ENCODE measurements at regions not wholly inside any gene's neighbourhood (a gene's known extent, or its start where the extent isn't known, plus 50 kb on each side); places are given as distances from the start of the nearest gene placed in this dataset.
"Not testable (repeated sequence)": the region's sequence is repeated elsewhere in the genome, so short reads cannot be mapped to it uniquely, and the experiment has no call there.

GRCh38 chr14:55986069-55986468 lies 132.1 kb upstream of the PELI2 start:
- DNase-seq, result no peak

GRCh38 chr14:56000846-56001245 lies 117.4 kb upstream of the PELI2 start:
- no peak for DNase-seq

GRCh38 chr14:56002342-56002741 lies 115.9 kb upstream of the PELI2 start:
- DNase-seq, result no peak

GRCh38 chr14:56002876-56003625 lies 115.2 kb upstream of the PELI2 start:
- no peak for DNase-seq

DNA sequence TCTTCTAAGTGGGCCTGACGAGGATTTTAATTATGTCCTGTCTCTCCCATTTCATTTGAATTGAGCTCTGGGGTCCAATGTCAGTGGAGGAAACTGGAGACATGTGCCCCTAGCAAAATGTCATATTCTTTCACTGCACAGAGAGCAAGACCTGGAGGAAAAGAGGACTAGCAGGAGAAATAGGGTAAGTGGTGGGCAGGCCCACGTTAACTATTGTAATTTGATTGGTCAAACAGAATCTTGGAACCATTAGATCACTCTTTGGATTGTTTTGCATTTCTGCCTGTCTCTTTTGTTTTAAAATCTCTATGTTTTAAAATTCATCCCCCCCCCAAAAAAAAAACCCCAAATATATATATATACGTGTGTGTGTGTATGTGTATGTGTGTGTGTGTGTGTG lies 113.9 kb upstream of the PELI2 start:
- no peak for DNase-seq

- DNase-seq, result no peak
Measured at GRCh38 chr14:56004786-56005185, 113.4 kb upstream of the PELI2 start.

- DNase-seq, result no peak
Measured at GRCh38 chr14:56005191-56006053, 112.8 kb upstream of the PELI2 start.

DNA sequence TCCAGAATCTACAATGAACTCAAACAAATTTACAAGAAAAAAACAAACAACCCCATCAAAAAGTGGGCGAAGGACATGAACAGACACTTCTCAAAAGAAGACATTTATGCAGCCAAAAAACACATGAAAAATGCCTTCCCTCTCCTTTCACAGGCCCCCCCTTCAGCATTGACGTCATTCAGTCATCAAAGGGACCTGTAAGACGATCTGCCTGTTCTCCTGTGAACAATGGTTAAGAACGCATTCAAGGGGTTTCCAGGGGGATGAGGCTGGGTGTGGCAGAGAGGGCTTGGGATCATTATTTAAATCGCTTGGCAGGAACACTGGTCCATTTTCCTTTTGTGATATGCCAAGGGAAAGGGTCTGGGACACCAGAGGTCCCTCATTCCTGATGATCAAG lies 110.7 kb upstream of the PELI2 start:
- DNase-seq, result not testable (repeated sequence)

GRCh38 chr14:56008150-56008549 lies 110.1 kb upstream of the PELI2 start:
- DNase-seq, result no peak

DNA sequence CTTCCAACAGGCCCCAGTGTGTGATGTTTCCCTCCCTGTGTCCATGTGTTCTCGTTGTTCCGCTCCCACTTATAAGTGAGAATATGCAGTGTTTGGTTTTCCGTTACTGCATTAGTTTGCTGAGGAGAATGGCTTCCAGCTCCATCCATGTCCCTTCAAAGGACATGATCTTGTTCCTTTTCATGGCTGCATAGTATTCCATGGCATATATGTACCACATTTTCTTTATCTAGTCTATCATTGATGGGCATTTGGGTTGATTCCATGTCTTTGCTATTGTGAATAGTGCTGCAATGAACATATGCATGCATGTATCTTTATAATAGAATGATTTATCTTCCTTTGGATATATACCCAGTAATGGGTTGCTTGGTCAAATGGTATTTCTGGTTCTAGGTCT lies 109.5 kb upstream of the PELI2 start:
- not testable (repeated sequence) for DNase-seq

- no peak for DNase-seq
Measured at GRCh38 chr14:56023661-56024081, 94.5 kb upstream of the PELI2 start.

- no peak for DNase-seq
Measured at GRCh38 chr14:56025191-56025590, 93.0 kb upstream of the PELI2 start.

- no peak for DNase-seq
Measured at GRCh38 chr14:56026506-56026905, 91.7 kb upstream of the PELI2 start.

GRCh38 chr14:56027421-56027820 lies 90.8 kb upstream of the PELI2 start:
- DNase-seq, result no peak

- DNase-seq, result no peak
Measured at GRCh38 chr14:56027916-56028712, 90.1 kb upstream of the PELI2 start.

DNA sequence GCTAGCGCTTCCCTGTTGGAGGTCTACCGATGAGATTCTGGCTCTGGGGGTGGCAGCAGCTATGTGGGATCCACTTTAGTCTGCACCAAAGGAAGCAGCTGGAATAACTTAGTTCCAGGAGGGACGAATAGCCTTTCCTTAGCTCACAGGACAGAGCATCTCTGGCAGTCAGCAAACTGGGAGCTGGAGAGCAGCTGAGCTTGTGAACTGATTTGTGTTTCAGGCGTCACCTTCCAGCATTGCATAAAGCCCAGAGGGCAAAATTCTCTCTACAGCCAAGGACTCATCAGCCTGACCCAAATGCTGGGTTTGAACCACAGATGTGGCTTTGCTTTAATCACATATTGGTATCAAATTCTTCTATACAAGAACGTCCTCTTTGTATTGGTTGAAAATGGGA lies 81.9 kb upstream of the PELI2 start:
- no peak for DNase-seq

GRCh38 chr14:56040121-56040520 lies 78.1 kb upstream of the PELI2 start:
- DNase-seq, result no peak

DNA sequence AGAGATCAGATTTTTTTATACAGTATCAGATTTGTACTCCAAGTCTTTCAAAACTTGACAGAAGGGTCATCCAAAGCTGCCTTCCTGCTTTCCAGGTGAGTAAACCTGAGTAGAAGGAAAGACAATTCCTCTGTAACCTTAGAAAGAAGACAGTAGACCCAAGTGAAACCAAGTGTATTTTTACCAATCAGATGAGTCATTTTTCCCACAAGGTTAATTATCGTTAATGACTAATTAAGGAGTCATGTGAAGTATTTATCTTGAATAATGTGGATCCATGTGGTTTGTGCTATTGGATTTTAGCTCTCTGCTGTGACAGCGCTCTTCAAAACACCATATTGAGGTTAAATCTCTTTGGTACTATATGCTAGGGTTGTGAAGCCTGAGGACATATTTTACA lies 74.0 kb upstream of the PELI2 start:
- no peak for DNase-seq

- DNase-seq, result no peak
Measured at GRCh38 chr14:56046546-56046945, 71.7 kb upstream of the PELI2 start.

DNA sequence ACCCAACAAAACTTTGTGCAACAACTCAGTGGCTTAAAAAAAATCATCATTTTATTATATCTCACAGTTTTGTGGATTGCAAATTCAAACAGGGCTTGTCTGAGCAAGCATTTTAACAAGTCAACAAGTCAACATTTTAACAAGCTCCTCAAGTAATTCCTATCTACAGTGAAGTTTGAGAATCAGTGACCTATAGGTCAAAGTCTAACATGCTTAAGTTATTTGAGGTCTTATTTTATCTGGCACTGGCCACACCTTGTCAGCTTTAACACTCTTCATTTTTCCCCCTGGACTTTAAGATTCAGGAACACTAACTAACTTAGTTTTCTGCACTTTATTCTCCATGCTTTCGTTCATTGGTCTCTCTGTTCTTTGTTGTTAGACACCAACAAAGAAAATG lies 71.2 kb upstream of the PELI2 start:
- DNase-seq, result no peak

- no peak for DNase-seq
Measured at GRCh38 chr14:56049536-56049935, 68.7 kb upstream of the PELI2 start.

DNA sequence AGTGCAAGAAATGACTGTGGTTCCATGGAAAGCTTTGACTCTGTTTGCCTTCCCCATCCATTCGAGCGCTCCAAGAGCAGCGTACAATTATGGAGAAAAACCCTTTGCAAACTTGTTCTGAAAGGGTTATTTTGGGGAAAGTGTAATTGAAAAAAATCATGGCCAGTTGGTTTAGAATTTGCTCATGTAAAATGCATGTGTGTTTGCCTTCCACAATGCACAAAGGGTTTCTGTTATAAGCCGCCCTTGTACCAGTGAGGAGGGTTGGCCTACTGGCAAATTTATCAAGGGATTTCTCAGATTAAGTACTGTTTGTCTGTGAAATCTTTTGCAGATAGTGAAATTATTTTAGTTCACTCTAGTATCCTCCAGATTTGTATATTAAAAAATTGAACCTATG lies 62.7 kb upstream of the PELI2 start:
- no peak for DNase-seq

DNA sequence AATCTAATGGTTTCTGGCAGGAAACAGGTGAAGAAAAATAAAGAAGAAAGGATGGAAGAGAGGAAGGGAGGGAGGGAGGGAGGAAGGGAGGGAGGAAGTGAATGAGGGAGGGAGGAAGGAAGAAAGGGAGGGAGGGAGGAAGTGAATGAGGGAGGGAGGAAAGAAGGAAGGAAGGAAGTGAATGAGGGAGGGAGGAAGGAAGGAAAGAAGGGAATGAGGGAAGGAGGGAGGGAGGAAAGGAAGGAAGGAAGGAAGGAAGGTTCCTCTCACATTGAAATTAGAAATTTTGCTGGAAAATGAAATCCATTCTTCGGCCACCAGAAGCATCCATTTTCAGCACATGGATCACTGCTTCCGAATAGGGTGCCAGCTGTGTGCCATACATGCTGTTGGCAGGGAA lies 62.2 kb upstream of the PELI2 start:
- no peak for DNase-seq

All from activated CD4-positive, CD25-positive, alpha-beta regulatory T cell (primary cell).